Prostate gland (tissue), 2 donors: ENCODE measurements at regions not wholly inside any gene's neighbourhood (a gene's known extent, or its start where the extent isn't known, plus 50 kb on each side); places are given as distances from the start of the nearest gene placed in this dataset.

Experiments used
- CTCF ChIP-seq, 4 experiments: fragments of 200-600 bp in 2 of 4; fragments of 450-650 bp in 2 of 4; sonication (generic) in 2 of 4; IDR thresholded peaks; 1 replicate in 3 of 4; 2 replicates in 1 of 4; pipeline ENCODE4 v1.5.1; 2016 to 2019; ENCODE audit warnings: antibody characterized with exemption in 4 of 4, mild to moderate bottlenecking in 2 of 4, moderate library complexity in 2 of 4
- POLR2A ChIP-seq: fragments of 450-650 bp; IDR thresholded peaks from one replicate; pipeline ENCODE4 v1.6.1; 2016; ENCODE audit warnings: antibody characterized with exemption, mild to moderate bottlenecking

DNA sequence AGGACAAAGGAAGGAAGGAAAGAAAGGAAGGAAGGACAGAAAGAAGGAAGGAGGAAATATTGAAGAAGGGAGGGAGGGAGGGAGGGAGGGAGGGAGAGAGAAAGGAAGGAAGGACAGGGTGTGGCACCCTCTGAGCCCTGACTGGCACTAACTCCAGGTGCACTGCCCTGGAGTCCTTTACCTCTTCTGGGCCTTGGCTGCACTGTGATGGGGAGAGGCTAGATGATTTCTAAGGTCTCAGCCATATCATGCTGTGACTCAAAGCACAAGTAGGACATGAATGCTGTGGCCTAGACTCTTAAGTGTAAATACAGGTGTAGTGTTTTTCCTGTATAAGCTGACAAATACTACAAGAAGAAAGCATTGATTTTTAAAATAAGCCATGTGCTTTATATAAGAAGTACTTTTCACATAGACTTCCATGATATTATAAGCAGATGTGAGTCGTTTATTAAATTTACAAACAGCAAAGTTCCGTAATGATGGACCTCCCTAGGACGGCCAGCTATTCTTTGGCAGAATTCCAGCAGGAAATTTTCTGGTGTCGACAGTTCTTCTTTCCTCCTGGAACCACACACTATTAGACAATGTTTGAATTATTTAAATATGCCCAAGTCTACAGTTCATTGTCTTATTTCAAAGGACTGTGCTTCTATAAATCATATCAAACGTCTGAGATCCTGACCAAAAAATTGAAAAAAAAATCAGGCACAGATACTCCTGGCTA lies 213.8 kb upstream of the C2CD4B start:
- no peak for TF ChIP-seq CTCF (IDR thresholded peaks at IDR 0.05)
- TF ChIP-seq POLR2A = no peak
